ENCODE measurements at regions not wholly inside any gene's neighbourhood (a gene's known extent, or its start where the extent isn't known, plus 50 kb on each side); places are given as distances from the start of the nearest gene placed in this dataset.

DNA sequence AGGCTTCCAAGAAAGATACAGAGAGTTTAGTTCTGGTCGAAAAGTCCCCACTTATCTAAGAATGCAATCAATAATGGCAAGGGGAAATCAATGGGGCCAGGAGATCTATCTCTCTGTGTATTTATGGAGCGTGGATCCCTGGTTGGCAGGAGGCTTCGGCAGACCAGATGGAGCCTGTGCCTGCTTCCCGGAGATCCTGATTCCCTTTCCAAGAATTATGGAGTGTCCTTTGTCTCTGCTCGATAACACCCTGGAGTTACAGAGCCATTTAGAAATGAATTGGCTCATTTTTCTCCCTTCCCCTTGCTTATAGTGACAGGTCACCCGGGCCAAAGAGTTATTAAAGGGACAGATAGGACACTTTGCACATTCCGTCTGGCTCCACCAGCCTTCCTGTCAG, 92.4 kb downstream of the ISX start:
- TF ChIP-seq CTCF (IDR thresholded peaks at IDR 0.05; ENCODE audit: low read depth, low read length, missing input control): no peak
- TF ChIP-seq TAF1 (conservative IDR thresholded peaks at IDR 0.05): no peak
- TF ChIP-seq YY1 (IDR thresholded peaks at IDR 0.05): no peak
- TF ChIP-seq, protein P1, sequence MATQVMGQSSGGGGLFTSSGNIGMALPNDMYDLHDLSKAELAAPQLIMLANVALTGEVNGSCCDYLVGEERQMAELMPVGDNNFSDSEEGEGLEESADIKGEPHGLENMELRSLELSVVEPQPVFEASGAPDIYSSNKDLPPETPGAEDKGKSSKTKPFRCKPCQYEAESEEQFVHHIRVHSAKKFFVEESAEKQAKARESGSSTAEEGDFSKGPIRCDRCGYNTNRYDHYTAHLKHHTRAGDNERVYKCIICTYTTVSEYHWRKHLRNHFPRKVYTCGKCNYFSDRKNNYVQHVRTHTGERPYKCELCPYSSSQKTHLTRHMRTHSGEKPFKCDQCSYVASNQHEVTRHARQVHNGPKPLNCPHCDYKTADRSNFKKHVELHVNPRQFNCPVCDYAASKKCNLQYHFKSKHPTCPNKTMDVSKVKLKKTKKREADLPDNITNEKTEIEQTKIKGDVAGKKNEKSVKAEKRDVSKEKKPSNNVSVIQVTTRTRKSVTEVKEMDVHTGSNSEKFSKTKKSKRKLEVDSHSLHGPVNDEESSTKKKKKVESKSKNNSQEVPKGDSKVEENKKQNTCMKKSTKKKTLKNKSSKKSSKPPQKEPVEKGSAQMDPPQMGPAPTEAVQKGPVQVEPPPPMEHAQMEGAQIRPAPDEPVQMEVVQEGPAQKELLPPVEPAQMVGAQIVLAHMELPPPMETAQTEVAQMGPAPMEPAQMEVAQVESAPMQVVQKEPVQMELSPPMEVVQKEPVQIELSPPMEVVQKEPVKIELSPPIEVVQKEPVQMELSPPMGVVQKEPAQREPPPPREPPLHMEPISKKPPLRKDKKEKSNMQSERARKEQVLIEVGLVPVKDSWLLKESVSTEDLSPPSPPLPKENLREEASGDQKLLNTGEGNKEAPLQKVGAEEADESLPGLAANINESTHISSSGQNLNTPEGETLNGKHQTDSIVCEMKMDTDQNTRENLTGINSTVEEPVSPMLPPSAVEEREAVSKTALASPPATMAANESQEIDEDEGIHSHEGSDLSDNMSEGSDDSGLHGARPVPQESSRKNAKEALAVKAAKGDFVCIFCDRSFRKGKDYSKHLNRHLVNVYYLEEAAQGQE (IDR thresholded peaks at IDR 0.05): no peak
- no peak for TF ChIP-seq RAD21 (IDR thresholded peaks at IDR 0.05)
- no peak for TF ChIP-seq GABPA (IDR thresholded peaks at IDR 0.05 in 1 of 2, conservative IDR thresholded peaks at IDR 0.05 in 1 of 2)
- no peak for TF ChIP-seq MAX (IDR thresholded peaks at IDR 0.05)
- TF ChIP-seq SP1 (IDR thresholded peaks at IDR 0.05): no peak
- no peak for TF ChIP-seq NR2F2 (IDR thresholded peaks at IDR 0.05)
- no peak for TF ChIP-seq FOXA1 (IDR thresholded peaks at IDR 0.05)
- no peak for TF ChIP-seq JUND (IDR thresholded peaks at IDR 0.05)
- TF ChIP-seq, protein P2, sequence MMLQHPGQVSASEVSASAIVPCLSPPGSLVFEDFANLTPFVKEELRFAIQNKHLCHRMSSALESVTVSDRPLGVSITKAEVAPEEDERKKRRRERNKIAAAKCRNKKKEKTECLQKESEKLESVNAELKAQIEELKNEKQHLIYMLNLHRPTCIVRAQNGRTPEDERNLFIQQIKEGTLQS (IDR thresholded peaks at IDR 0.05): no peak
- TF ChIP-seq RXRA (IDR thresholded peaks at IDR 0.05): no peak
- TF ChIP-seq EGR1 (IDR thresholded peaks at IDR 0.05; ENCODE audit: low read depth in 2 of 2): no peak

All from liver (tissue), 3 donors.